ENCODE measurements at regions not wholly inside any gene's neighbourhood (a gene's known extent, or its start where the extent isn't known, plus 50 kb on each side); places are given as distances from the start of the nearest gene placed in this dataset.

DNA sequence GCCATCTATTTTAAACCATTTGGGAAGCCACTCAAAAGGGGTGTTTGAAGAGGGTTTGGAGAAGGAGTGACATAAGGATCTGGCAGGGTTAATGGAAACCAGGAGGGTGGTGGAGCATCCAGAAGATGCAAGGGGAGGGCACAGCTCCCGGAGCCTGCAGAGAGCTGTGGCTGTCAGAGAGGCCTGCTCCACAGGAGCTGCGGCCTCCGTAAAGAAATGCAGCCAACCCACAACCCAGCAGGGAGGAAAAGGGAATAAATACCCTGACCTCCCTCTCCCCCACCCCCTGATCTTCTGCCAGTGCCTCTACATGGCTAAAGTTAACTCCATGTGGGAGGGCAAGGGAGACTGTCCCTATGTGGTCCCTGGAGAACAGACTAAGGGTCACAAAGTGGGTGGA is 567.1 kb upstream of the POU3F3 start:
- no peak overlapping the region for H3K4me3 ChIP-seq (ENCODE audit: low read depth, poor library complexity, severe bottlenecking)
- TF ChIP-seq, protein P1, sequence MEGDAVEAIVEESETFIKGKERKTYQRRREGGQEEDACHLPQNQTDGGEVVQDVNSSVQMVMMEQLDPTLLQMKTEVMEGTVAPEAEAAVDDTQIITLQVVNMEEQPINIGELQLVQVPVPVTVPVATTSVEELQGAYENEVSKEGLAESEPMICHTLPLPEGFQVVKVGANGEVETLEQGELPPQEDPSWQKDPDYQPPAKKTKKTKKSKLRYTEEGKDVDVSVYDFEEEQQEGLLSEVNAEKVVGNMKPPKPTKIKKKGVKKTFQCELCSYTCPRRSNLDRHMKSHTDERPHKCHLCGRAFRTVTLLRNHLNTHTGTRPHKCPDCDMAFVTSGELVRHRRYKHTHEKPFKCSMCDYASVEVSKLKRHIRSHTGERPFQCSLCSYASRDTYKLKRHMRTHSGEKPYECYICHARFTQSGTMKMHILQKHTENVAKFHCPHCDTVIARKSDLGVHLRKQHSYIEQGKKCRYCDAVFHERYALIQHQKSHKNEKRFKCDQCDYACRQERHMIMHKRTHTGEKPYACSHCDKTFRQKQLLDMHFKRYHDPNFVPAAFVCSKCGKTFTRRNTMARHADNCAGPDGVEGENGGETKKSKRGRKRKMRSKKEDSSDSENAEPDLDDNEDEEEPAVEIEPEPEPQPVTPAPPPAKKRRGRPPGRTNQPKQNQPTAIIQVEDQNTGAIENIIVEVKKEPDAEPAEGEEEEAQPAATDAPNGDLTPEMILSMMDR (IDR thresholded peaks at IDR 0.05) = no peak
- TF ChIP-seq POLR2A (IDR thresholded peaks at IDR 0.05) = no peak
- 45 to 51% methylated on average over 3 of the region's 3 CpGs for WGBS, 2 donors
- intact Hi-C loops (cut with DNase I; ENCODE audit: low total_unique reads) = no loop called here
- DNase-seq (ENCODE audit: low spot score in 2 of 2) = no peak

DNA sequence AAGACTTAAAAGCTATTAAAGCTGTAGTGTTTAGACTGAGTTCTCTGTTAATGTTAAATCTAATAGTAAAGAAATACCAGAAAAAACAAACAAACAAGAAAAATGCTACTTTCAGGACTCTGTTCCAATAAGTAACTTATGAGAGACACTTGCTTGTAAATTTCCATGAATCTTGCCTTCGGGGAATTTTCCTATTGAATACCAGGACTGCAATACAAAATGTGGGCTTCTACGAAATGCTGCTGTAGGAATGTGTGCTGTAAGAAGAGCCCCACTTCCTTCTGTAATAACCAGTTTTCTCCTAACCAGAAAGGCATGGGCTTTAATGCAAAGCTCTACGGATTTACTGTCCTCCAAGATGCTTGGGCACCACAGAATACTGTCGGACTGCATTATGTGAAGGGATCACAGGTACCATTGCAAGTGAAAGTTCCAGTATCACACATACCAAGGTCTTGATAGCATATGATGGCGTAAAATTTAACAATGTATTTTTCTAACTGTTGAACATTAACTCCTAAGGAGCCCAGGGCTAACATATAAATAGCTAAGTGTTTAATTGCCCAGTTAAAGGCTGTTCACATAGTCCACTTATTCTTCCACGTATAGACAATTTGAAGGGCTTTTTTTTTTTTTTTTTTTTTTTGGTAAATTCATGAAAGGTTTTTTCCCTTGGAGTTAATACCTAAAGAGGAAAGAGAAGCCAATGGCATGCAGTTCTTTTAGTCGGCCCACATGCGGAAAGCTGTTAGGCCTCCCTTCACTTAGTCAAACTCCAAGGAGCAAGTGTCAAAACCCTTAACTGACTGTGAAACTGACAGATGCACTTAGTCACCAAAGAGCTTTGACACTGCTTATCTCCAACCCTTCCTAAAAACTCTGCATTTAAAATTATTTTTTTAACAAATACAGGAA is 564.0 kb upstream of the POU3F3 start:
- WGBS, 2 donors = 76 to 78% methylated on average over 8 of the region's 8 CpGs
- H3K4me3 ChIP-seq (ENCODE audit: low read depth, poor library complexity, severe bottlenecking) = no peak overlapping the region
- no peak for DNase-seq (ENCODE audit: low spot score in 2 of 2)
- intact Hi-C loops (cut with DNase I; ENCODE audit: low total_unique reads) = no loop called here
- TF ChIP-seq, protein P1 (IDR thresholded peaks at IDR 0.05) = no peak
- no peak for TF ChIP-seq POLR2A (IDR thresholded peaks at IDR 0.05)

DNA sequence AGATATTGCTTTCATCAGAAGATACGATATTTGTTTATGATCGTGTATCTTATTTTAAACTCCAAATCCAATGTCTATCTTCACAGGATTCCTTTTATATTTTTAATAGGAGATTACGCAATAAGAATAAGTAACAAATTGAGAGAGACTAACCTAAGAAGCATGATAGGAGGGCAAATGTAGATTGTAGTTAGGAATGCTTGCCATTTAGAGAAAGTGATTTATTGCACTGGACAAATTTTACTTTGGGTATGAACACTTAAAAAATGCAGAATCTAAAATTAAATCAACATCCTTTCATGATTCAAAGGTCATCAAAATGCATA is 563.4 kb upstream of the POU3F3 start:
- no peak overlapping the region for H3K4me3 ChIP-seq (ENCODE audit: low read depth, poor library complexity, severe bottlenecking)
- intact Hi-C loops (cut with DNase I; ENCODE audit: low total_unique reads) = no loop called here
- TF ChIP-seq, protein P1 (IDR thresholded peaks at IDR 0.05) = no peak
- no peak for TF ChIP-seq POLR2A (IDR thresholded peaks at IDR 0.05)
- DNase-seq (ENCODE audit: low spot score in 2 of 2) = no peak
- WGBS, 2 donors = 74 to 93% methylated on average over 3 of the region's 3 CpGs

DNA sequence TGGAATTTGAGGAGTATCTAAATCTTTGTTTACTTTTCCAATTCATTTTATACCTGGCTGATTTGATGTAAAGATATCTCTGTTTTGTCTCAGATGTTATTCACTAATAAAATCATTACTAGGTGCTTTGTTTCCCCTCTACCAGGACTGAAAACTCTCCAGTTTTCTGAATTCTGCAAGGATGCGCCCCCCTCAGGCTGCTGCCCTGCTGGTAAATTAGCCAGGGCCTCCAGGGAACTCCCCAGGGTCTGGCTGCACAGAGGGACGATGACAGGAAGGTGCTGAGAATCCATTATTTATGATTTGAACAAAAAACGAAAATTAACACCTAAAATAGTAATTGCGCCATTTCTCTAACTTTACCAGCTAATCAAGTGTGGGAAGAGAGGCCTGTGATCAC is 541.2 kb upstream of the POU3F3 start:
- TF ChIP-seq POLR2A (IDR thresholded peaks at IDR 0.05) = no peak
- TF ChIP-seq, protein P1 (IDR thresholded peaks at IDR 0.05) = no peak
- no peak overlapping the region for H3K4me3 ChIP-seq (ENCODE audit: low read depth, poor library complexity, severe bottlenecking)
- intact Hi-C loops (cut with DNase I; ENCODE audit: low total_unique reads) = no loop called here
- WGBS, 2 donors = 42 to 44% methylated on average over 4 of the region's 4 CpGs
- no peak for DNase-seq (ENCODE audit: low spot score in 2 of 2)

DNA sequence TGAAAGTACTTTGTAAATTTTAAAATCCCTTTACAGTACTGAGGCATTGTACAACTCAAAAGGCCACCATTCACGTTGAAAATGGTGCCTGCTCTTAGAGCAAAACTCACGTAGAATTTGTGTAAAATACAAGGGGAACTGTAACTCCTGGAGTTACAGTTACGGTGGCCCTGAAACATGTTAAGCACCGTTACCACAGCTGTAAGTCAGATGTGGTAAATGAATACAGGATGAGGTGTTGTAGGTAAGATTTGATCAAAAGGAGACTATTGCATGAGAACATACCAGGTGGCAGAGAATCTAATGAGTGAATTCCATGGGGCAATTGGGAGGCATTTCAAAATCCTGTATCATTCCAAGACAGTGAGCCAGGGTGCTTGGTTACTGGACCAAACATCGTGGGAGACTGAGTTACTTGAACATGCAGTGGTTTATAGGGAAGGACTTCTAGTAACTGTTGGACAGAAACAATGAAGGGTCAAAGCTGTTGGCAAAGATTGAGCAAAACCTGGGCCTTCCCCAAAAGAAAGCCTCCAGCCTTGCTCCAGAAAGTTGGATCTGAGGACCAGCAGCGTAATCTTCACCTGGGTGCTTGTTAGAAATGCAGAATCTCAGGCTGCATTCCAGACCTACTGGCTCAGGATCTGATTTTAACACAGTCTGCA is 535.8 kb upstream of the POU3F3 start:
- no peak for TF ChIP-seq POLR2A (IDR thresholded peaks at IDR 0.05)
- TF ChIP-seq, protein P1 (IDR thresholded peaks at IDR 0.05) = no peak
- H3K4me3 ChIP-seq (ENCODE audit: low read depth, poor library complexity, severe bottlenecking) = no peak overlapping the region
- 79 to 84% methylated on average over 6 of the region's 6 CpGs for WGBS, 2 donors
- DNase-seq (ENCODE audit: low spot score in 2 of 2) = no peak
- intact Hi-C loops (cut with DNase I; ENCODE audit: low total_unique reads) = no loop called here

All from lower leg skin (tissue), 4 donors.